PC-9 (cell line): ENCODE measurements at regions not wholly inside any gene's neighbourhood (a gene's known extent, or its start where the extent isn't known, plus 50 kb on each side); places are given as distances from the start of the nearest gene placed in this dataset.

Source experiments
- BruUV-seq: library from RNA; stranded (reverse); fragments of 400-500 nt; replicated peaks from 2 replicates; lab custom pipeline; 2021; lab: Mats Ljungman, UMichigan
- CTCF ChIA-PET: fragments of 300-600 bp; sonication (Branson Sonifier 250); formaldehyde crosslinking; loops from one replicate; lab custom pipeline; 2022; ENCODE audit warnings: antibody characterized with exemption; lab: Charles Lee
- POLR2A ChIA-PET: fragments of 300-600 bp; sonication (Branson Sonifier 250); formaldehyde crosslinking; loops from one replicate; lab custom pipeline; 2022; ENCODE audit warnings: antibody characterized with exemption; ENCODE audit not compliant: unreplicated experiment; lab: Charles Lee
- DNase-seq, 2 experiments: peaks; one replicate each; pipeline versions ENCODE4 v3.0.0 to v3.0.0-alpha.2; 2015 to 2022; ENCODE audit warnings: mixed read lengths in 1 of 2
- H2AFZ ChIP-seq: fragments of 200-600 bp; sonication (generic); 2 replicates; pipeline ENCODE4 v1.8.1; 2017; ENCODE audit warnings: antibody characterized with exemption
- H3F3A ChIP-seq: fragments of 200-600 bp; sonication (generic); 2 replicates; pipeline ENCODE4 v1.8.1; 2017; ENCODE audit warnings: antibody characterized with exemption, mild to moderate bottlenecking, low read depth; ENCODE audit not compliant: insufficient read depth
- H3K27ac ChIP-seq: fragments of 200-600 bp; sonication (generic); 2 replicates; pipeline ENCODE4 v1.6.1; 2016; ENCODE audit warnings: mixed run types
- H3K27me3 ChIP-seq: fragments of 200-600 bp; sonication (generic); 2 replicates; pipeline ENCODE4 v1.6.1; 2016; ENCODE audit warnings: low read depth, mixed run types; ENCODE audit not compliant: insufficient read depth
- H3K36me3 ChIP-seq: fragments of 200-600 bp; sonication (generic); 2 replicates; pipeline ENCODE4 v1.6.1; 2016; ENCODE audit warnings: low read depth, mixed run types
- H3K4me1 ChIP-seq: fragments of 200-600 bp; sonication (generic); replicated peaks from 2 replicates; pipeline ENCODE4 v1.6.1; 2016; ENCODE audit warnings: mixed run types; ENCODE audit not compliant: insufficient read depth
- H3K4me2 ChIP-seq: fragments of 200-600 bp; sonication (generic); 2 replicates; pipeline ENCODE4 v1.6.1; 2017; ENCODE audit warnings: mixed run types
- H3K4me3 ChIP-seq: fragments of 200-600 bp; sonication (generic); 2 replicates; pipeline ENCODE4 v1.6.1; 2016; ENCODE audit warnings: mixed run types
- H3K79me2 ChIP-seq: fragments of 200-600 bp; sonication (generic); 2 replicates; pipeline ENCODE4 v1.6.1; 2017; ENCODE audit warnings: low read depth, mixed run types
- H3K9me2 ChIP-seq: fragments of 200-600 bp; sonication (generic); 2 replicates; pipeline ENCODE4 v1.8.1; 2017; ENCODE audit warnings: mild to moderate bottlenecking; ENCODE audit not compliant: insufficient read depth
- H3K9me3 ChIP-seq: fragments of 200-600 bp; sonication (generic); 2 replicates; pipeline ENCODE4 v1.8.1; 2016; ENCODE audit warnings: low read depth; ENCODE audit not compliant: insufficient read depth
- H4K20me1 ChIP-seq: fragments of 200-600 bp; sonication (generic); 2 replicates; pipeline ENCODE4 v1.8.1; 2017; ENCODE audit not compliant: insufficient read depth
- CTCF ChIP-seq: fragments of 200-600 bp; sonication (generic); conservative IDR thresholded peaks from 2 replicates; pipeline ENCODE4 v1.6.1; 2017; ENCODE audit warnings: mixed run types, antibody characterized with exemption, mild to moderate bottlenecking, moderate library complexity
- EZH2 ChIP-seq: fragments of 200-600 bp; sonication (generic); IDR thresholded peaks from 2 replicates; pipeline ENCODE4 v1.8.0; 2017; ENCODE audit warnings: antibody characterized with exemption, low read depth
- intact Hi-C: fragments of 100-400 bp; cut with micrococcal nuclease; formaldehyde crosslinking; loops from one replicate; pipeline ENCODE4 v1.10.0; 2022; ENCODE audit not compliant: unreplicated experiment

DNA sequence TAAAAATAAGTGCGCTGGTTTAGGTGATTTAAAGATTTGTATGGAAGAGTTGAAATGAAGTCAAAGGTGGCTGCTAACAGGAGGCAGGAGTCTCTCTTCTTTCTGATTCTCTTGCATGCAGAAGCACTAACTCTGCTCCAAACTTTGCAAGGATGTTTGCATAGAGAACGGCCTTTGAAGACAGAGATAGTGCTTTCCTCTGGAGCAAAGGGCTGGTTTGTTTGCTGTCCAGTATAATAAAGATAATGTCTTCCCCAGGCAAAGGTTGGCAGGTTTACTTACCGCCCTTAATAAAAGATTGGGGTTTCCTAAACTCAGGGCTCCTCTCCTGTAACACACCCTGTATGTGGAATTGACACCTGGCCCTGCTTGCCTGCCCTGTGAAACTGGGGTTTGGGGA lies 210.6 kb upstream of the RREB1 start:
- DNase-seq = no peak
- peaks cover 11% of the 10 kb centered on the region for H3K4me1 ChIP-seq
- H2AFZ ChIP-seq = no peak overlapping the region
- H4K20me1 ChIP-seq = no peaks in the 10 kb centered on the region
- no TSS peak for BruUV-seq
- intact Hi-C loops = no loop called here
- H3K79me2 ChIP-seq = no peaks in the 10 kb centered on the region
- ChIA-PET CTCF (interaction anchor here (0.6 kb wide), 1 partner anchor 367 kb away, joined by 3 read pairs; no protein-coding TSS in a partner anchor), POLR2A (no interaction called here)
- no peaks in the 10 kb centered on the region for H3K27me3 ChIP-seq
- no peak overlapping the region for H3K27ac ChIP-seq
- no peak for TF ChIP-seq CTCF
- no peak for TF ChIP-seq EZH2
- no peak overlapping the region for H3K4me2 ChIP-seq
- no peaks in the 10 kb centered on the region; the same call in 1 of the 2 replicates for H3F3A ChIP-seq
- no peaks in the 10 kb centered on the region for H3K9me2 ChIP-seq
- H3K4me3 ChIP-seq = no peak overlapping the region
- no peaks in the 10 kb centered on the region for H3K36me3 ChIP-seq
- no peaks in the 10 kb centered on the region for H3K9me3 ChIP-seq

- Histone ChIP-seq H3K27ac (no peak overlapping the region), H3K9me2 (no peaks in the 10 kb centered on the region), H3F3A (no peaks in the 10 kb centered on the region; the same call in 1 of the 2 replicates), H3K36me3 (no peaks in the 10 kb centered on the region), H3K4me2 (no peak overlapping the region), H3K27me3 (no peaks in the 10 kb centered on the region), H2AFZ (no peak overlapping the region), H3K79me2 (no peaks in the 10 kb centered on the region), H3K4me1 (no peaks in the 10 kb centered on the region), H3K9me3 (no peaks in the 10 kb centered on the region), H4K20me1 (no peaks in the 10 kb centered on the region), H3K4me3 (no peak overlapping the region)
- intact Hi-C loops = no loop called here
- BruUV-seq = no TSS peak
- no peak for DNase-seq
- CTCF ChIA-PET = no interaction called here
- TF ChIP-seq EZH2 (no peak), CTCF (no peak)
- POLR2A ChIA-PET = interaction anchor here (0.5 kb wide), 1 partner anchor 46 kb away, joined by 3 read pairs; no protein-coding TSS in a partner anchor
Observed at GRCh38 chr6:6900569-6901204, 207.1 kb upstream of the RREB1 start.

DNA sequence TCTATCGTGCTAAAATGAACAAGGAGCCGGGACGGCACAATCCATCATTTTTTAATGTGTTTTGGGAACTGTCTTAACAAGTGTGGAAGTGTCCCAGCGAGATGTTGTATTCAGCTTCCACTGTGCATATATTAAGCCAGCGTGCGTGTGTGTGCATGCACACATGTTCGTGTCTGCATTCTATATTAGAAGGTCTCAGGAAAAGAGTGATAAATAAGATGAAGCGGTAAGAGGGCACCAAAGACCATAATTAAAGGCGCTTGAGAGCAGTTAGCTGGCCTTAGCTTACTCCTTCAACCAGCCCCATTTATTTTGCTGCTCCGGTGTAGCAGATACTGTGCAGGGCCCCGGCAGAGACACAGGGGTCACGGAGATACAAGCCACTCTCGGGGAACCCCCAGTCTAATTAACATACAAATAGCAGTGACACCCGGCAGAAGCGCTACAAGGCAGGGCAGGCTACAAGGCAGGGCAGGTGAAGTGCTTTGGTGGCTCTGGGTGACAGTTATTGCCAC lies 206.5 kb upstream of the RREB1 start:
- TF ChIP-seq CTCF = no peak
- TF ChIP-seq EZH2 = no peak
- intact Hi-C loops = no loop called here
- POLR2A ChIA-PET = no interaction called here
- H3K4me1 ChIP-seq = no peaks in the 10 kb centered on the region
- no TSS peak for BruUV-seq
- H3K4me3 ChIP-seq = no peak overlapping the region
- no peaks in the 10 kb centered on the region for H3K27me3 ChIP-seq
- no peaks in the 10 kb centered on the region for H4K20me1 ChIP-seq
- H3K27ac ChIP-seq = no peak overlapping the region
- no peaks in the 10 kb centered on the region for H3K9me3 ChIP-seq
- CTCF ChIA-PET = no interaction called here
- no peak overlapping the region for H3K4me2 ChIP-seq
- H3K9me2 ChIP-seq = no peaks in the 10 kb centered on the region
- H3K79me2 ChIP-seq = no peaks in the 10 kb centered on the region
- H3F3A ChIP-seq = no peaks in the 10 kb centered on the region; the same call in 1 of the 2 replicates
- no peaks in the 10 kb centered on the region for H3K36me3 ChIP-seq
- H2AFZ ChIP-seq = no peak overlapping the region
- DNase-seq = no peak
